ENCODE measurements at regions not wholly inside any gene's neighbourhood (a gene's known extent, or its start where the extent isn't known, plus 50 kb on each side); places are given as distances from the start of the nearest gene placed in this dataset.
"Not testable (repeated sequence)": the region's sequence is repeated elsewhere in the genome, so short reads cannot be mapped to it uniquely, and the experiment has no call there.

DNA sequence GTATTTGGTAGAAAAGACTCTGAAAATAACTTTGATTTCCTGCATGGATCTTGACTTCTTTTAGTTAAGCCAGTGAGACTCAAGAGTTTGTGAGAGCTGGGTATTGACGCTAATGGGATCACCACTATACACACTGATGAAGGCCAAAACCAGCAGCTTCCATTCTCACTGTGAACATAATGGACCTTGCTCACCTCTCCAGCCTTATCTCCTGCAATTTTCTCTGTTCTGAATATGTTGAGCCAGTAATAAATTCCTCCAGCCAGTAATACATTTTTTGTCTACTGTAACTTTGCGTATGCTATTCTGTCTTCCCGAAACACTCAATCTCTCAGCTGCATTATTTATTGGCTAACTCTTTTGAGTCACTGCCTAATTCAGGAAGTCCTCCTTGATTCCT lies 111.6 kb upstream of the PPP2R5A start:
- peaks cover 0 to 18% (median 3%) of the 10 kb centered on the region in 4 donors for H3K4me1 ChIP-seq
- H3K9me3 ChIP-seq = no peaks in the 10 kb centered on the region
- TF ChIP-seq POLR2AphosphoS5 (IDR thresholded peaks at IDR 0.05) (no peak), POLR2A (IDR thresholded peaks at IDR 0.05) (no peak), EP300 (IDR thresholded peaks at IDR 0.05) (no peak)
- TF ChIP-seq, protein P1, sequence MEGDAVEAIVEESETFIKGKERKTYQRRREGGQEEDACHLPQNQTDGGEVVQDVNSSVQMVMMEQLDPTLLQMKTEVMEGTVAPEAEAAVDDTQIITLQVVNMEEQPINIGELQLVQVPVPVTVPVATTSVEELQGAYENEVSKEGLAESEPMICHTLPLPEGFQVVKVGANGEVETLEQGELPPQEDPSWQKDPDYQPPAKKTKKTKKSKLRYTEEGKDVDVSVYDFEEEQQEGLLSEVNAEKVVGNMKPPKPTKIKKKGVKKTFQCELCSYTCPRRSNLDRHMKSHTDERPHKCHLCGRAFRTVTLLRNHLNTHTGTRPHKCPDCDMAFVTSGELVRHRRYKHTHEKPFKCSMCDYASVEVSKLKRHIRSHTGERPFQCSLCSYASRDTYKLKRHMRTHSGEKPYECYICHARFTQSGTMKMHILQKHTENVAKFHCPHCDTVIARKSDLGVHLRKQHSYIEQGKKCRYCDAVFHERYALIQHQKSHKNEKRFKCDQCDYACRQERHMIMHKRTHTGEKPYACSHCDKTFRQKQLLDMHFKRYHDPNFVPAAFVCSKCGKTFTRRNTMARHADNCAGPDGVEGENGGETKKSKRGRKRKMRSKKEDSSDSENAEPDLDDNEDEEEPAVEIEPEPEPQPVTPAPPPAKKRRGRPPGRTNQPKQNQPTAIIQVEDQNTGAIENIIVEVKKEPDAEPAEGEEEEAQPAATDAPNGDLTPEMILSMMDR (IDR thresholded peaks at IDR 0.05) = no peak
- ATAC-seq (ENCODE audit: low FRiP score in 2 of 2) (no peak), DNase-seq (no peak)
- no peak overlapping the region for H3K27ac ChIP-seq
- 74 to 93% methylated on average over 3 of the region's 3 CpGs for WGBS, 2 donors
- H3K27me3 ChIP-seq = no peaks in the 10 kb centered on the region
- H3K4me3 ChIP-seq = no peak overlapping the region
- H3K36me3 ChIP-seq = no peaks in the 10 kb centered on the region

DNA sequence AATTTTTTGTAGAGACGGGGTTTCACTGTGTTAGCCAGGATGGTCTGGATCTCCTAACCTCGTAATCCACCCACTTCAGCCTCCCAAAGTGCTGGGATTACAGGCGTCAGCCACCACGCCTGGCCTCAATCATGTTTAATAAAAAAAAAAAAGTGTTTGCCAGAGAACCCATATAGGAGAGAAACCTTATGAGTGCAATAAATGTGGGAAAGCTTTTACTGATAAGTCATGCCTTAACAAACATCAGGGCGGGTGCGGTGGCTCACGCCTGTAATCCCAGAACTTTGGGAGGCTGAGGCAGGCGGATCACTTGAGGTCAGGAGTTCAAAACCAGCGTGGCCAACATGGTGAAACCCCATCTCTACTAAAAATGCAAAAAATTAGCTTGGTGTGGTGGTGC lies 110.9 kb upstream of the PPP2R5A start:
- not testable (repeated sequence) for H3K4me3 ChIP-seq; DNase-seq; H3K27ac ChIP-seq; H3K36me3 ChIP-seq; H3K27me3 ChIP-seq; ATAC-seq (ENCODE audit: low FRiP score in 2 of 2); H3K9me3 ChIP-seq
- 93 to 96% methylated on average over 9 of the region's 9 CpGs for WGBS, 2 donors
- H3K4me1 ChIP-seq = peaks cover 0 to 24% (median 9%) of the 10 kb centered on the region in 4 donors

- H3K9me3 ChIP-seq = no peaks in the 10 kb centered on the region
- no peaks in the 10 kb centered on the region for H3K27me3 ChIP-seq
- peaks cover 0 to 31% (median 19%) of the 10 kb centered on the region in 4 donors for H3K4me1 ChIP-seq
- ATAC-seq (ENCODE audit: low FRiP score in 2 of 2) (no peak), DNase-seq (no peak)
- 93 to 95% methylated on average over 2 of the region's 2 CpGs for WGBS, 2 donors
- H3K27ac ChIP-seq = no peak overlapping the region
- H3K4me3 ChIP-seq = no peak overlapping the region
- no peak for TF ChIP-seq EP300 (IDR thresholded peaks at IDR 0.05)
- TF ChIP-seq POLR2A (IDR thresholded peaks at IDR 0.05) = no peak
- no peak for TF ChIP-seq POLR2AphosphoS5 (IDR thresholded peaks at IDR 0.05)
- TF ChIP-seq, protein P1 (IDR thresholded peaks at IDR 0.05) = no peak
- H3K36me3 ChIP-seq = no peaks in the 10 kb centered on the region
These were observed 107.7 kb upstream of the PPP2R5A start for GRCh38 chr1:212177542-212177941.

DNA sequence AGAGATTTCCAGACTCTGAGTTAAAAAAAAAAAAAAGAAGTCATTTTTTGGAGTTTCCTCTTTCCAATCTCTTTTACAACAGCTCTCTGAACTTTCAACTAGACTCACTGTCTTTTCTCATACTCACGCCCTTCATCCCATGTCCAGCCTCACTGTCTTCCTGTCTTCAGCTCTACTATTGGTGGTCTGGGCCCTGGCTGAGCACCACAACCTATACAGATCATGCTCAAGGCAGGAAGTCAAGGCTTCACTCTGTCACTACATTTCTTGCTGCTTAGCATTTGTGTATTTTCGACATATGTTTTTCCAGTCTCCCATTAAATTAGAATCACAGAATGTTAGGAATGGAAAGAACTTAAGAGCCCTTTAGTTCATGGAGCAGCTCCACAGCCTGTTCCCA lies 106.4 kb upstream of the PPP2R5A start:
- H3K27ac ChIP-seq = peak overlapping the region; percentile 1 to 57 (median 46)
- TF ChIP-seq POLR2A (IDR thresholded peaks at IDR 0.05) (no peak), POLR2AphosphoS5 (IDR thresholded peaks at IDR 0.05) (no peak), EP300 (IDR thresholded peaks at IDR 0.05) (no peak)
- TF ChIP-seq, protein P1 (IDR thresholded peaks at IDR 0.05) = no peak
- DNase-seq = no peak
- H3K4me1 ChIP-seq = peaks cover 0 to 32% (median 17%) of the 10 kb centered on the region in 4 donors
- no peaks in the 10 kb centered on the region for H3K9me3 ChIP-seq
- WGBS, 2 donors = 62 to 67% methylated on average over 2 of the region's 2 CpGs
- peak in 1 of 2 donors; percentile 48 for ATAC-seq (ENCODE audit: low FRiP score in 2 of 2)
- no peaks in the 10 kb centered on the region for H3K36me3 ChIP-seq
- H3K27me3 ChIP-seq = no peaks in the 10 kb centered on the region
- no peak overlapping the region for H3K4me3 ChIP-seq

DNA sequence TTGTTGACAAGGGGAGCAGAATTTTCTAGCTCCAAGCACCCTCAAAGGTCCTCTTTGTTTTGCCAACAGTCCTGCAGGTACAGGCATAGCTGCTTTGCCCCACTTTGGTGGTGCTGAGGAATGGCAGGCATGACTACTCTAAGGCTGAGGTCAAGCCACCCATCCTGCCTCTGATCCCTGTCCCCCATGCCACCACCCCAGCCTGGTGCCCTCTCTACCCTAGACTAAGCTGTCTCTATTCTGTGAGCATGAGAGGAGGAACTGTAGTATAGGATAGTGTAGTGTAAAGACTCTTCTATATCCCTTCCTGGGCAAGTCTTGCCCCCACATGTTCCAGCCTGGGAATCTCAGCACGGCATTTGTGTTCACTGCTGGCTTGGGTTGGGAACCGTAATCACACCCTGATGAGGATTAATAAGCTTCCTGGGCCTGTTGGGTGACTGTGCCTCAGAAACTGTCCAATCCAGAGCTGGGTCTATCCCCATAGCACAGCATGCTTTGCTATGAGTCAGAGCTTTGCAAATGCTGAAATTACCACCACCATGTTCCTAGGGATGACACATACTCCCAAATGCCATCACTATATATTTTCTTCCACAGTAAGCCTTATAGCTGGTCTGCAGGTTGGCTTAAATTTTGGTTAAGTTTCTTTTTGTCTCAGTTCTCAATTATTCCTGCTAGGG lies 105.7 kb upstream of the PPP2R5A start:
- ATAC-seq (ENCODE audit: low FRiP score in 2 of 2) (peak in 1 of 2 donors; percentile 7), DNase-seq (no peak)
- Histone ChIP-seq H3K36me3 (no peaks in the 10 kb centered on the region), H3K9me3 (no peaks in the 10 kb centered on the region), H3K27ac (peak overlapping the region; percentile 1 to 57 (median 46)), H3K27me3 (no peaks in the 10 kb centered on the region), H3K4me1 (peaks cover 0 to 32% (median 17%) of the 10 kb centered on the region in 4 donors), H3K4me3 (no peak overlapping the region)
- TF ChIP-seq POLR2A (IDR thresholded peaks at IDR 0.05) (no peak), POLR2AphosphoS5 (IDR thresholded peaks at IDR 0.05) (no peak), EP300 (IDR thresholded peaks at IDR 0.05) (no peak)
- TF ChIP-seq, protein P1 (IDR thresholded peaks at IDR 0.05) = no peak
- 86 to 100% methylated on average over 1 to 2 of the region's 2 CpGs for WGBS, 2 donors
